A673 (cell line): ENCODE measurements at regions not wholly inside any gene's neighbourhood (a gene's known extent, or its start where the extent isn't known, plus 50 kb on each side); places are given as distances from the start of the nearest gene placed in this dataset.

Experiments
- BruUV-seq: library from RNA; stranded (reverse); fragments of 400-500 nt; replicated peaks from 2 replicates; lab custom pipeline; 2021; lab: Mats Ljungman, UMichigan
- CTCF ChIA-PET: fragments of 300-600 bp; sonication (Branson Sonifier 250); formaldehyde crosslinking; loops from one replicate; lab custom pipeline; 2022; ENCODE audit warnings: antibody characterized with exemption; lab: Charles Lee
- POLR2A ChIA-PET: fragments of 300-600 bp; sonication (Branson Sonifier 250); formaldehyde crosslinking; loops from one replicate; lab custom pipeline; 2022; ENCODE audit warnings: antibody characterized with exemption; ENCODE audit not compliant: low non-redundant PET; lab: Charles Lee
- DNase-seq: peaks from one replicate; pipeline ENCODE4 v3.0.0-alpha.2; 2015; ENCODE audit warnings: low spot score
- H3K27ac ChIP-seq: fragments of 200-600 bp; sonication (generic); 2 replicates; pipeline ENCODE4 v1.5.1; 2016; ENCODE audit warnings: mixed run types, low read depth, mild to moderate bottlenecking, mixed read lengths, antibody characterized with exemption, low read length; ENCODE audit not compliant: poor library complexity, severe bottlenecking
- H3K27me3 ChIP-seq: fragments of 200-600 bp; sonication (generic); replicated peaks from 2 replicates; pipeline ENCODE4 v1.6.1; 2017; ENCODE audit warnings: mixed run types, low read depth, mild to moderate bottlenecking, mixed read lengths, antibody characterized with exemption, low read length; ENCODE audit not compliant: insufficient read depth, poor library complexity
- H3K36me3 ChIP-seq: fragments of 200-600 bp; sonication (generic); 2 replicates; pipeline ENCODE4 v1.6.1; 2016; ENCODE audit warnings: mixed run types, mild to moderate bottlenecking, mixed read lengths, antibody characterized with exemption, low read length; ENCODE audit not compliant: insufficient read depth, poor library complexity, severe bottlenecking
- H3K4me1 ChIP-seq: fragments of 200-600 bp; sonication (generic); 2 replicates; pipeline ENCODE4 v1.6.1; 2017; ENCODE audit warnings: mixed run types, mild to moderate bottlenecking, mixed read lengths, antibody characterized with exemption, low read length; ENCODE audit not compliant: insufficient read depth, poor library complexity, severe bottlenecking
- H3K4me3 ChIP-seq: fragments of 200-600 bp; sonication (generic); 2 replicates; pipeline ENCODE4 v1.5.1; 2016; ENCODE audit warnings: low read depth, mixed run types, mild to moderate bottlenecking, mixed read lengths, low read length; ENCODE audit not compliant: poor library complexity, severe bottlenecking
- H3K9me3 ChIP-seq: fragments of 200-600 bp; sonication (generic); 2 replicates; pipeline ENCODE4 v1.6.1; 2016; ENCODE audit warnings: mixed run types, low read depth, mild to moderate bottlenecking, mixed read lengths, antibody characterized with exemption, low read length; ENCODE audit not compliant: poor library complexity, severe bottlenecking
- EZH2 ChIP-seq: fragments of 200-600 bp; sonication (generic); IDR thresholded peaks from 2 replicates; pipeline ENCODE4 v1.6.1; 2017; ENCODE audit warnings: borderline replicate concordance, low read depth, mild to moderate bottlenecking, mixed read lengths, antibody characterized with exemption, low read length; ENCODE audit not compliant: poor library complexity, severe bottlenecking
- intact Hi-C: fragments of 100-400 bp; cut with micrococcal nuclease; formaldehyde crosslinking; loops from one replicate; pipeline ENCODE4 v1.10.0; 2022; ENCODE audit not compliant: unreplicated experiment
- TF ChIP-seq, protein P1 (sequence below): fragments of 300-800, 200-600 bp; sonication (generic); conservative IDR thresholded peaks from 2 replicates; pipeline ENCODE4 v1.5.1; 2017; ENCODE audit warnings: low read depth, mild to moderate bottlenecking, antibody characterized with exemption, low read length, moderate library complexity, mixed read lengths

GRCh38 chr3:135632556-135633065 is 332.9 kb upstream of the PPP2R3A start:
- BruUV-seq, result no TSS peak
- Histone ChIP-seq H3K4me3 (no peak overlapping the region), H3K27me3 (peaks cover 68% of the 10 kb centered on the region), H3K4me1 (no peaks in the 10 kb centered on the region), H3K27ac (no peak overlapping the region), H3K36me3 (no peaks in the 10 kb centered on the region), H3K9me3 (no peaks in the 10 kb centered on the region)
- intact Hi-C loops, result no loop called here
- ChIA-PET POLR2A (no interaction called here), CTCF (no interaction called here)
- no peak for TF ChIP-seq EZH2
- TF ChIP-seq, protein P1, sequence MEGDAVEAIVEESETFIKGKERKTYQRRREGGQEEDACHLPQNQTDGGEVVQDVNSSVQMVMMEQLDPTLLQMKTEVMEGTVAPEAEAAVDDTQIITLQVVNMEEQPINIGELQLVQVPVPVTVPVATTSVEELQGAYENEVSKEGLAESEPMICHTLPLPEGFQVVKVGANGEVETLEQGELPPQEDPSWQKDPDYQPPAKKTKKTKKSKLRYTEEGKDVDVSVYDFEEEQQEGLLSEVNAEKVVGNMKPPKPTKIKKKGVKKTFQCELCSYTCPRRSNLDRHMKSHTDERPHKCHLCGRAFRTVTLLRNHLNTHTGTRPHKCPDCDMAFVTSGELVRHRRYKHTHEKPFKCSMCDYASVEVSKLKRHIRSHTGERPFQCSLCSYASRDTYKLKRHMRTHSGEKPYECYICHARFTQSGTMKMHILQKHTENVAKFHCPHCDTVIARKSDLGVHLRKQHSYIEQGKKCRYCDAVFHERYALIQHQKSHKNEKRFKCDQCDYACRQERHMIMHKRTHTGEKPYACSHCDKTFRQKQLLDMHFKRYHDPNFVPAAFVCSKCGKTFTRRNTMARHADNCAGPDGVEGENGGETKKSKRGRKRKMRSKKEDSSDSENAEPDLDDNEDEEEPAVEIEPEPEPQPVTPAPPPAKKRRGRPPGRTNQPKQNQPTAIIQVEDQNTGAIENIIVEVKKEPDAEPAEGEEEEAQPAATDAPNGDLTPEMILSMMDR, result no peak
- no peak for DNase-seq

- Histone ChIP-seq H3K36me3 (no peaks in the 10 kb centered on the region), H3K4me1 (no peaks in the 10 kb centered on the region), H3K27ac (no peak overlapping the region), H3K9me3 (no peaks in the 10 kb centered on the region), H3K27me3 (peaks cover 63% of the 10 kb centered on the region), H3K4me3 (no peak overlapping the region)
- intact Hi-C loops, result no loop called here
- TF ChIP-seq EZH2, result no peak
- TF ChIP-seq, protein P1, result no peak
- POLR2A ChIA-PET, result no interaction called here
- CTCF ChIA-PET, result no interaction called here
- no TSS peak for BruUV-seq
- DNase-seq, result peak; percentile 2
Measured at GRCh38 chr3:135633078-135633477, 332.4 kb upstream of the PPP2R3A start.

- POLR2A ChIA-PET, result no interaction called here
- H3K4me3 ChIP-seq, result no peak overlapping the region
- CTCF ChIA-PET, result no interaction called here
- H3K36me3 ChIP-seq, result no peaks in the 10 kb centered on the region
- BruUV-seq, result no TSS peak
- TF ChIP-seq, protein P1, result no peak
- TF ChIP-seq EZH2, result no peak
- H3K27ac ChIP-seq, result no peak overlapping the region
- no peaks in the 10 kb centered on the region for H3K4me1 ChIP-seq
- intact Hi-C loops, result no loop called here
- peaks cover 40% of the 10 kb centered on the region for H3K27me3 ChIP-seq
- H3K9me3 ChIP-seq, result no peaks in the 10 kb centered on the region
- DNase-seq, result no peak
Measured at GRCh38 chr3:135636596-135636995, 328.9 kb upstream of the PPP2R3A start.
